ENCODE measurements at regions not wholly inside any gene's neighbourhood (a gene's known extent, or its start where the extent isn't known, plus 50 kb on each side); places are given as distances from the start of the nearest gene placed in this dataset.

DNA sequence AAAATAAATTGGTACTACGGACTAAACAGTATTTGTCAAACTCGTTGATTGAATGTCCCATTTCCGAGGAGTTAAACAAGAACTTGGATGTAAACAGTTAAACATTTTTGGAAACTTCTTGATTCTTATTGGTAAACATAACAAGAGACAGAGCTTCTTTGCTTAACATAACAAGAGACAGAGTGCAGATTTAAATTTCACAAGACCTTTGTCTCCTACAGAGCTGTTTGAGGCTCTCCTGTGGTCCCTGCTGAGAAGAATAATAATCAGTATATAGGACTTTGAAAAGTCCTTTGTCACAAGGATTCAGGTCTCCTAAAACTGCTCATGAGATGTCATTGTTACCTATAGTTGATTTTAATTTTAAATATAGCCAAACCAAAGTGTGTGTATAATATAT lies 170.6 kb upstream of the C21orf91 start:
- Histone ChIP-seq H3K4me1 (replicated peaks) (no peaks in the 10 kb centered on the region), H3K4me3 (no peak overlapping the region), H3K9me3 (replicated peaks) (peaks cover 4% of the 10 kb centered on the region; the same call in 1 of the 2 replicates), H3K36me3 (no peaks in the 10 kb centered on the region), H3K27me3 (replicated peaks) (no peaks in the 10 kb centered on the region), H3K27ac (no peak overlapping the region)
- no peak for DNase-seq (ENCODE audit: low read depth in 1 of 2, low spot score in 2 of 2)

DNA sequence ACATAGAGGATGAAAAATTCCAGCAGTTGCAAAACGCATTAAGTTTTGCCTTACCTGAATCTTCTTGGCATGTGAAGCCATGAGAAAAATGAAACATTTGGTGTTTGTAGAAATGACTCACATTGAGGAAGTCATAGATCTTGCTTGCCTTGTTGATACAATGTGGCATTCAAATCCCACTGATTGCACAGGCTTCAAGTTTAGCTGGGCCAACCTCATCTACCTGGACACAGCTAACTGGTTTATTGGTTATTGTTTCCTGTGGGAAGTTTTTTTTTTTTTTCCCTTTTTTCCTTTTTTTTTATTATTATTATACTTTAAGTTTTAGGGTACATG lies 168.9 kb upstream of the C21orf91 start:
- no peaks in the 10 kb centered on the region for H3K27me3 ChIP-seq (replicated peaks)
- no peaks in the 10 kb centered on the region for H3K36me3 ChIP-seq
- no peak for DNase-seq (ENCODE audit: low read depth in 1 of 2, low spot score in 2 of 2)
- H3K4me3 ChIP-seq = no peak overlapping the region
- no peak overlapping the region for H3K27ac ChIP-seq
- H3K9me3 ChIP-seq (replicated peaks) = peaks cover under 1% of the 10 kb centered on the region; the same call in 1 of the 2 replicates
- no peaks in the 10 kb centered on the region for H3K4me1 ChIP-seq (replicated peaks)

GRCh38 chr21:17987382-17988101 lies 168.4 kb upstream of the C21orf91 start:
- Histone ChIP-seq H3K4me3 (no peak overlapping the region), H3K4me1 (replicated peaks) (no peaks in the 10 kb centered on the region), H3K27me3 (replicated peaks) (no peaks in the 10 kb centered on the region), H3K27ac (no peak overlapping the region), H3K36me3 (no peaks in the 10 kb centered on the region), H3K9me3 (replicated peaks) (no peaks in the 10 kb centered on the region; the same call in 1 of the 2 replicates)
- DNase-seq (ENCODE audit: low read depth in 1 of 2, low spot score in 2 of 2) = no peak

GRCh38 chr21:17981060-17981740 lies 162.0 kb upstream of the C21orf91 start:
- H3K36me3 ChIP-seq = no peaks in the 10 kb centered on the region
- no peak for DNase-seq (ENCODE audit: low read depth in 1 of 2, low spot score in 2 of 2)
- no peaks in the 10 kb centered on the region for H3K4me1 ChIP-seq (replicated peaks)
- H3K9me3 ChIP-seq (replicated peaks) = no peaks in the 10 kb centered on the region; the same call in 1 of the 2 replicates
- no peak overlapping the region for H3K4me3 ChIP-seq
- H3K27ac ChIP-seq = no peak overlapping the region
- H3K27me3 ChIP-seq (replicated peaks) = no peaks in the 10 kb centered on the region

- Histone ChIP-seq H3K27ac (no peak overlapping the region), H3K9me3 (replicated peaks) (no peaks in the 10 kb centered on the region), H3K27me3 (replicated peaks) (no peaks in the 10 kb centered on the region), H3K4me1 (replicated peaks) (no peaks in the 10 kb centered on the region), H3K4me3 (no peak overlapping the region), H3K36me3 (no peaks in the 10 kb centered on the region)
- no peak for DNase-seq (ENCODE audit: low read depth in 1 of 2, low spot score in 2 of 2)
These were observed 160.6 kb upstream of the C21orf91 start for GRCh38 chr21:17979763-17980162.

DNA sequence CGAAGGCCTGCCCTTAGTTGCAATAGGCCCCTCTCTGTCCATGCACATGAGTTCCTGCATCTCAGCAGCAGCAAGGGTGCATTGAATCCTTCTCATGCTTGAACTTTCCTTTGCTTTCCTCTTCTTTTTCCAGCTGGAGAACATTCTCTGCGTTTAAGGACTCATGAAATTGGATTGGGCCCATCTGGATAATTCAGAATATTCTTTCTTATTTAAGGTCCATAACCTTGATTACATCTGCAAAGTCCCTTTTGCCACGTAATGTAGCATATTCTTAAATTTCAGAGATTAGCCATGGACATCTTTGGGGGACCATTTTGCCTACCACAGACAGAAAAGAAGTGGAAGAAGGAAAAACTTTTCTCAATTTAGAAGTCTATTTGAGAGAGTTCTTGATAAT lies 159.7 kb upstream of the C21orf91 start:
- Histone ChIP-seq H3K4me3 (no peak overlapping the region), H3K27me3 (replicated peaks) (no peaks in the 10 kb centered on the region)

GRCh38 chr21:17976691-17977090 lies 157.5 kb upstream of the C21orf91 start:
- Histone ChIP-seq H3K9me3 (replicated peaks) (no peaks in the 10 kb centered on the region), H3K4me3 (no peak overlapping the region), H3K27ac (no peak overlapping the region), H3K4me1 (replicated peaks) (no peaks in the 10 kb centered on the region), H3K27me3 (replicated peaks) (no peaks in the 10 kb centered on the region), H3K36me3 (no peaks in the 10 kb centered on the region)
- DNase-seq (ENCODE audit: low read depth in 1 of 2, low spot score in 2 of 2) = no peak

More for the DNA sequence above, 159.7 kb upstream of the C21orf91 start:
- no peaks in the 10 kb centered on the region for H3K9me3 ChIP-seq (replicated peaks)
- H3K36me3 ChIP-seq = no peaks in the 10 kb centered on the region
- H3K4me1 ChIP-seq (replicated peaks) = no peaks in the 10 kb centered on the region
- no peak overlapping the region for H3K27ac ChIP-seq
- no peak for DNase-seq (ENCODE audit: low read depth in 1 of 2, low spot score in 2 of 2)

- H3K27ac ChIP-seq = no peak overlapping the region
- H3K36me3 ChIP-seq = no peaks in the 10 kb centered on the region
- no peaks in the 10 kb centered on the region for H3K9me3 ChIP-seq (replicated peaks)
- DNase-seq (ENCODE audit: low read depth in 1 of 2, low spot score in 2 of 2) = no peak
- H3K27me3 ChIP-seq (replicated peaks) = no peaks in the 10 kb centered on the region
- H3K4me3 ChIP-seq = no peak overlapping the region
- H3K4me1 ChIP-seq (replicated peaks) = no peaks in the 10 kb centered on the region
These were observed 157.0 kb upstream of the C21orf91 start for GRCh38 chr21:17976139-17976538.

DNA sequence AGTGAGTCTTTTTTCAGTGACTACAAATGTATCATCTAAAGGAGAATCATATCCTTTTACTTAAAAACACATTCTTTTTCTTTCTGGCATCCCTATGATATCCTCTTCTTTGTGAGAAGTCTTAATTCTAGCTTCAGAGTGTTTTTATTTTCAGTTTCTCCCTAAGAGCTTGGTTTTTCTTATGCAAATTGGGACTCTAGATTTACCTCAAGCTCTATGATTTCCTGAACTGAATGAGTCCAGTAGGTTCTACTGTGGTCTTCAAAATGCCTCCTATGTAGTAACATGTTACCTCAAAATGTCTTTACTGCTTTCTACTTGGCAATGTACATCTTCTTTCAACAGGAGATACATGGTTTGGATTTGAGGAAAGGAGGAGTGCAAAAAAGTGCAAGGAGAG lies 148.2 kb upstream of the C21orf91 start:
- Histone ChIP-seq H3K27ac (no peak overlapping the region), H3K4me3 (no peak overlapping the region), H3K36me3 (no peaks in the 10 kb centered on the region), H3K27me3 (replicated peaks) (no peaks in the 10 kb centered on the region), H3K4me1 (replicated peaks) (no peaks in the 10 kb centered on the region), H3K9me3 (replicated peaks) (no peaks in the 10 kb centered on the region)
- no peak for DNase-seq (ENCODE audit: low read depth in 1 of 2, low spot score in 2 of 2)

DNA sequence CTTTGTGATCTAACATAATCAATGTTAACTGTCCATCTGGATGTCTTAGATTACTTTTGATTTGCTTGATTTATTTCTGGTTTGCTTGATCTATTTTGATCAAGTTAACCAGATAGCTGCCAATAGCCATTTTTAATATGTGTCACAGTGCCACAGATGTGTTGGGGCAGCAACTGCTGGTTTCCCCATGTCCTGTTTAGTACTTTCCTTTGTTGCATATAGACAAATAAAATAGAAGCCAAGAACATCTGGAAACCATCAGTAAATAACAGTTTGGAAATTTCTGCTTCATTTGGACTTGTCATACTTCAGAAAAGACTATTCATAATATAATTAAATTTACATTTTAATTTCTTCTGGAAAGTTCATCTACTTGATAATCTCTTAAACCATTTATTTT lies 145.6 kb upstream of the C21orf91 start:
- 0 out of 2 replicates have a peak, but pooled peaks cover 6% of the 10 kb centered on the region for H3K9me3 ChIP-seq (replicated peaks)
- H3K4me3 ChIP-seq = no peak overlapping the region
- DNase-seq (ENCODE audit: low read depth in 1 of 2, low spot score in 2 of 2) = no peak
- H3K36me3 ChIP-seq = no peaks in the 10 kb centered on the region
- H3K27ac ChIP-seq = no peak overlapping the region
- H3K27me3 ChIP-seq (replicated peaks) = no peaks in the 10 kb centered on the region
- H3K4me1 ChIP-seq (replicated peaks) = no peaks in the 10 kb centered on the region

DNA sequence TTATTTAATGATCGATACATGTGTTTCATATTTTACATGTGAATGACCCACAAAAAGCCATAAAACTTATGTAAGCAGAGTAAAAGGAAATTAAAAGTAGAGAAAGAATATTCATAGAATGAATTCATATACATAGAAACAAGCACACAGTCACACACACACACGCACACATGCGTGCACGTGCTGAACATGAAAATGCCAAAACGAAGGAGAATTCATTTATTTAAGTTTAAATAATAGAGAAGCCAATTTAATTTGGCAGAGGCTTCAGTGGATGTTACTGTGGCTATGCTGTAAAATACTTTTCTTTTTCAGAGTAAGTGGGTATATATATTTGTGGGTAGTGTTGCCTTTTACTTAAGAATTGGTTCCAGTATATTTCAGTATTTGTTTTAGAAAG lies 145.0 kb upstream of the C21orf91 start:
- no peak overlapping the region for H3K27ac ChIP-seq
- no peak for DNase-seq (ENCODE audit: low read depth in 1 of 2, low spot score in 2 of 2)
- no peaks in the 10 kb centered on the region for H3K36me3 ChIP-seq
- H3K4me3 ChIP-seq = no peak overlapping the region
- no peaks in the 10 kb centered on the region for H3K27me3 ChIP-seq (replicated peaks)
- H3K4me1 ChIP-seq (replicated peaks) = no peaks in the 10 kb centered on the region
- H3K9me3 ChIP-seq (replicated peaks) = 0 out of 2 replicates have a peak, but pooled peaks cover 6% of the 10 kb centered on the region

DNA sequence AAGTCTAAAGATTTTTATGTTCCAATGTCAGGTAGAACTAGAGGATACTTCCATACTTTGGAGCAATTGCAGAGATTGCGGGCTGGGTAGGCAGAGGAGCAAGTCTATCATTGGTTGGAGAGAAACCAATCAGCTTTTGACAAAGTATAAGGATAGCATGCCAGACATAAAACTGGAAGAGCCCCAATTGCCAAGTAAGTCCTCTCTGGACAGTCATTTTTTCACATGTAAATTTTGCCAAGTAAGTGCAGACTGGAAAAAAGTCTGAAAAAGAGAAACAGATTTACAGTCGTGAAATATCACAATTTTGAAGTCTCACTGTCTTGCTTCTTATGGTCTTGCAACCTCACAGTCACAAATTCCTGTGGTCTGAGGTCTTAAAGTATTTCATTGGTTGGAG lies 131.4 kb upstream of the C21orf91 start:
- Histone ChIP-seq H3K4me1 (replicated peaks) (no peaks in the 10 kb centered on the region), H3K27me3 (replicated peaks) (no peaks in the 10 kb centered on the region), H3K36me3 (no peaks in the 10 kb centered on the region), H3K27ac (no peak overlapping the region), H3K9me3 (replicated peaks) (no peaks in the 10 kb centered on the region; the same call in 1 of the 2 replicates), H3K4me3 (no peak overlapping the region)
- DNase-seq (ENCODE audit: low read depth in 1 of 2, low spot score in 2 of 2) = no peak

GRCh38 chr21:17949421-17949820 lies 130.3 kb upstream of the C21orf91 start:
- Histone ChIP-seq H3K27me3 (replicated peaks) (no peaks in the 10 kb centered on the region), H3K4me3 (no peak overlapping the region), H3K9me3 (replicated peaks) (no peaks in the 10 kb centered on the region), H3K36me3 (no peaks in the 10 kb centered on the region), H3K4me1 (replicated peaks) (no peaks in the 10 kb centered on the region), H3K27ac (no peak overlapping the region)
- DNase-seq (ENCODE audit: low read depth in 1 of 2, low spot score in 2 of 2) = no peak

- no peak overlapping the region for H3K27ac ChIP-seq
- H3K4me1 ChIP-seq (replicated peaks) = no peaks in the 10 kb centered on the region
- H3K27me3 ChIP-seq (replicated peaks) = no peaks in the 10 kb centered on the region
- H3K36me3 ChIP-seq = no peaks in the 10 kb centered on the region
- H3K4me3 ChIP-seq = no peak overlapping the region
- no peaks in the 10 kb centered on the region for H3K9me3 ChIP-seq (replicated peaks)
- DNase-seq (ENCODE audit: low read depth in 1 of 2, low spot score in 2 of 2) = no peak
These were observed 128.4 kb upstream of the C21orf91 start for GRCh38 chr21:17947531-17947930.
